Stimulated activated CD8-positive, alpha-beta memory T cell treated with anti-CD3 and anti-CD28 coated beads, Interleukin-4, amount 100 ng/mL, for 48 hours (primary cell): ENCODE measurements at regions not wholly inside any gene's neighbourhood (a gene's known extent, or its start where the extent isn't known, plus 50 kb on each side); places are given as distances from the start of the nearest gene placed in this dataset.

ENCODE experiments used
- DNase-seq: peaks from one replicate; pipeline ENCODE4 v3.0.0-alpha.2; 2020

GRCh38 chr3:144148356-144148755, 176.7 kb downstream of the DIPK2A start:
- DNase-seq = no peak

- no peak for DNase-seq
Measured at GRCh38 chr3:144151983-144152382, 180.4 kb downstream of the DIPK2A start.

GRCh38 chr3:144160627-144161026, 189.0 kb downstream of the DIPK2A start:
- DNase-seq = no peak

- no peak for DNase-seq
Measured at GRCh38 chr3:144162042-144162441, 190.4 kb downstream of the DIPK2A start.

- DNase-seq = no peak
Measured at GRCh38 chr3:144164352-144164751, 192.7 kb downstream of the DIPK2A start.

GRCh38 chr3:144165482-144165881, 193.9 kb downstream of the DIPK2A start:
- DNase-seq = no peak

GRCh38 chr3:144167634-144168033, 196.0 kb downstream of the DIPK2A start:
- no peak for DNase-seq

- no peak for DNase-seq
Measured at GRCh38 chr3:144173491-144173890, 201.9 kb downstream of the DIPK2A start.

GRCh38 chr3:144175644-144176425, 204.2 kb downstream of the DIPK2A start:
- DNase-seq = no peak

- DNase-seq = no peak
Measured at GRCh38 chr3:144177649-144178048, 206.0 kb downstream of the DIPK2A start.

- no peak for DNase-seq
Measured at GRCh38 chr3:144178607-144179006, 207.0 kb downstream of the DIPK2A start.

GRCh38 chr3:144181062-144181461, 209.4 kb downstream of the DIPK2A start:
- DNase-seq = no peak

- DNase-seq = no peak
Measured at GRCh38 chr3:144182501-144182900, 210.9 kb downstream of the DIPK2A start.

GRCh38 chr3:144185276-144185675, 213.7 kb downstream of the DIPK2A start:
- DNase-seq = no peak

GRCh38 chr3:144187531-144188210, 216.0 kb downstream of the DIPK2A start:
- no peak for DNase-seq

- no peak for DNase-seq
Measured at GRCh38 chr3:144189044-144189443, 217.4 kb downstream of the DIPK2A start.

GRCh38 chr3:144197116-144197515, 225.5 kb downstream of the DIPK2A start:
- no peak for DNase-seq

GRCh38 chr3:144197582-144197981, 226.0 kb downstream of the DIPK2A start:
- DNase-seq = no peak

- DNase-seq = no peak
Measured at GRCh38 chr3:144200004-144200403, 228.4 kb downstream of the DIPK2A start.

GRCh38 chr3:144200466-144200865, 228.8 kb downstream of the DIPK2A start:
- no peak for DNase-seq

GRCh38 chr3:144221761-144222160, 250.1 kb downstream of the DIPK2A start:
- DNase-seq = no peak

GRCh38 chr3:144229330-144229729, 257.7 kb downstream of the DIPK2A start:
- no peak for DNase-seq

GRCh38 chr3:144229953-144230352, 258.3 kb downstream of the DIPK2A start:
- no peak for DNase-seq

- DNase-seq = no peak
Measured at GRCh38 chr3:144235489-144235888, 263.9 kb downstream of the DIPK2A start.

GRCh38 chr3:144237351-144237750, 265.7 kb downstream of the DIPK2A start:
- DNase-seq = no peak
